ENCODE measurements at regions not wholly inside any gene's neighbourhood (a gene's known extent, or its start where the extent isn't known, plus 50 kb on each side); places are given as distances from the start of the nearest gene placed in this dataset.

DNA sequence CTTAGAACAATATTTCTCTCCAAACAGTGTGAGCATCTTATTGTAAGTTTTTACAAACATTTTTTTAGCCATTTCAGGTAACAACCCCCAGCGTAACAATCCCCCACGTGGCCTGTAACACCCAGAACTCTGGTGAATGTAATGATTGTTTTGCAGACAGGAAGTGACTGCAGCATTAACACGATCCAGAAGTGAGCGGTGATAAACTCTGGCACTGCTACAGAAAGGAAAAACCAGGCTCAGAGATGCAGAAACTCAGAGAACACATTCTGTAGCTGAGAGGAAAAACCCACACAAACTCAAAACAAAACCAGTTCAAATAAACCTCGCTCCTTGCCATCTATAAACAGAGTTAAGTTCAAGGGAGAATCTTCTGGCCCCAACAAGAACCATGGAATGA lies 285.7 kb downstream of the FGFR2 start:
- Histone ChIP-seq H3K9me3 (ENCODE audit: control extremely low read depth in 1 of 3, control insufficient read depth in 2 of 3, insufficient read depth in 1 of 3, low read length in 2 of 3) (peaks cover 0 to 8% (median 0%) of the 10 kb centered on the region in 3 donors), H3K27ac (ENCODE audit: low read length in 2 of 2) (no peak overlapping the region), H4K20me1 (ENCODE audit: control insufficient read depth, insufficient read depth, low read length, poor library complexity, severe bottlenecking) (no peaks in the 10 kb centered on the region), H3K79me2 (ENCODE audit: control insufficient read depth, insufficient read depth, low read length) (no peaks in the 10 kb centered on the region), H3K4me2 (replicated peaks; ENCODE audit: low read depth, low read length, poor library complexity, severe bottlenecking) (no peak overlapping the region), H3K27me3 (replicated peaks in 1 of 4; ENCODE audit: control extremely low read depth in 1 of 4, control insufficient read depth in 3 of 4, insufficient read depth in 4 of 4, low read length in 3 of 4) (no peaks in the 10 kb centered on the region), H2AFZ (ENCODE audit: insufficient read depth, low read depth, low read length, poor library complexity, severe bottlenecking) (no peak overlapping the region), H3K9ac (ENCODE audit: low read length) (no peak overlapping the region), H3K4me3 (ENCODE audit: control extremely low read depth in 1 of 5, extremely low read depth in 1 of 5, insufficient read depth in 1 of 5, low read depth in 2 of 5, low read length in 4 of 5) (no peak overlapping the region), H3K4me1 (ENCODE audit: control insufficient read depth in 2 of 2, insufficient read depth in 2 of 2, low read length in 2 of 2) (no peaks in the 10 kb centered on the region), H3K36me3 (replicated peaks in 1 of 2; ENCODE audit: control extremely low read depth in 1 of 2, control insufficient read depth in 1 of 2, extremely low read depth in 1 of 2, insufficient read depth in 2 of 2, low read length in 1 of 2) (no peaks in the 10 kb centered on the region)
- no CpG with 5 or more reads among the region's 5 CpGs for WGBS (ENCODE audit: insufficient coverage)
- ATAC-seq (ENCODE audit: low read depth) (no peak), DNase-seq (no peak)
- intact Hi-C loops (cut with micrococcal nuclease), result no loop called here
- ChIA-PET POLR2A (no interaction called here), CTCF (no interaction called here)
- no peak overlapping the region for H3K27ac Mint-ChIP-seq
- no peaks in the 10 kb centered on the region for H3K4me1 Mint-ChIP-seq
- TF ChIP-seq EZH2 (IDR thresholded peaks at IDR 0.05; ENCODE audit: borderline replicate concordance, insufficient read depth, low read depth, low read length, poor library complexity, severe bottlenecking), result no peak
- TF ChIP-seq, protein P1, sequence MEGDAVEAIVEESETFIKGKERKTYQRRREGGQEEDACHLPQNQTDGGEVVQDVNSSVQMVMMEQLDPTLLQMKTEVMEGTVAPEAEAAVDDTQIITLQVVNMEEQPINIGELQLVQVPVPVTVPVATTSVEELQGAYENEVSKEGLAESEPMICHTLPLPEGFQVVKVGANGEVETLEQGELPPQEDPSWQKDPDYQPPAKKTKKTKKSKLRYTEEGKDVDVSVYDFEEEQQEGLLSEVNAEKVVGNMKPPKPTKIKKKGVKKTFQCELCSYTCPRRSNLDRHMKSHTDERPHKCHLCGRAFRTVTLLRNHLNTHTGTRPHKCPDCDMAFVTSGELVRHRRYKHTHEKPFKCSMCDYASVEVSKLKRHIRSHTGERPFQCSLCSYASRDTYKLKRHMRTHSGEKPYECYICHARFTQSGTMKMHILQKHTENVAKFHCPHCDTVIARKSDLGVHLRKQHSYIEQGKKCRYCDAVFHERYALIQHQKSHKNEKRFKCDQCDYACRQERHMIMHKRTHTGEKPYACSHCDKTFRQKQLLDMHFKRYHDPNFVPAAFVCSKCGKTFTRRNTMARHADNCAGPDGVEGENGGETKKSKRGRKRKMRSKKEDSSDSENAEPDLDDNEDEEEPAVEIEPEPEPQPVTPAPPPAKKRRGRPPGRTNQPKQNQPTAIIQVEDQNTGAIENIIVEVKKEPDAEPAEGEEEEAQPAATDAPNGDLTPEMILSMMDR (IDR thresholded peaks at IDR 0.05), result no peak
- H3K4me3 Mint-ChIP-seq, result no peak overlapping the region
- H3K9me3 Mint-ChIP-seq (ENCODE audit: insufficient read depth), result peaks cover 6% of the 10 kb centered on the region
- H3K27me3 Mint-ChIP-seq, result peaks cover 2% of the 10 kb centered on the region

DNA sequence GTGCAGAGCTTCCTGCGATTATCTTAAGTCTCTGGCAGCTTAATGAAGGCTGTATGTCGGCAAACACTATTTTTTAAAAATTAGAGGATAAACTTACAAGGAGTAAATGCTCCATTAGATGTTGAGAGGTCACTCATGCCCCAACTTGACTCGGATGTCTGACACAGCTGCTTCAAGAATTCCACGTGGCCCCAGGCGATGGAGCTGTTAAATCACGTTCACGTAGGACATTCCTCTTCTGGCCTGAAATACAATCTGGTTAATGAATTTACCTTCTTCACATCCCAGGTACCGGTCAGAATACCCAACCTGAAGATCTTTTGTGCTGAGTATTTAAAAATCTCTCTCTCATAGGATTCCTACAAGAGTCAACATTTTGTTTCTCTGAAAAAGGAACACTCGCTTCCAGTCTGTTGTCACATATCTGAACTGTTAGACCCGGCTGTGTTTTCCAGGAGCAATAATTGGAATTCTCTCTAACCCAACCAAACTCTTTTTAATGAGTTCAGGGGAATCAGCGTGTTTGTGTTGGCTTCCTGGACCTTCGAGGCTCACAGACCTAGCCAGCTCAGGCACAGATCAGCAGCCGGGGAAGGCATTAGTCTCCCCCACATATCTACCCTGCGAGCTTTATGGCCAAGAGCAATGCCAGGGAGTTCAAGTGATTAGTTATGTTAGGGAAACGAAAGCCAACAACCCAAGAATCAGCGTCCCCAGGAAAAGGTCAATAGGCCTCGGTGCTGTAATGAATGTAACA lies 284.9 kb downstream of the FGFR2 start:
- Histone ChIP-seq H3K4me1 (ENCODE audit: control insufficient read depth in 2 of 2, insufficient read depth in 2 of 2, low read length in 2 of 2) (no peaks in the 10 kb centered on the region), H3K27ac (ENCODE audit: low read length in 2 of 2) (no peak overlapping the region), H3K9me3 (ENCODE audit: control extremely low read depth in 1 of 3, control insufficient read depth in 2 of 3, insufficient read depth in 1 of 3, low read length in 2 of 3) (peaks cover 0 to 8% (median 0%) of the 10 kb centered on the region in 3 donors), H3K36me3 (replicated peaks in 1 of 2; ENCODE audit: control extremely low read depth in 1 of 2, control insufficient read depth in 1 of 2, extremely low read depth in 1 of 2, insufficient read depth in 2 of 2, low read length in 1 of 2) (no peaks in the 10 kb centered on the region), H4K20me1 (ENCODE audit: control insufficient read depth, insufficient read depth, low read length, poor library complexity, severe bottlenecking) (no peaks in the 10 kb centered on the region), H3K4me2 (replicated peaks; ENCODE audit: low read depth, low read length, poor library complexity, severe bottlenecking) (no peak overlapping the region), H3K79me2 (ENCODE audit: control insufficient read depth, insufficient read depth, low read length) (no peaks in the 10 kb centered on the region), H3K27me3 (replicated peaks in 1 of 4; ENCODE audit: control extremely low read depth in 1 of 4, control insufficient read depth in 3 of 4, insufficient read depth in 4 of 4, low read length in 3 of 4) (no peaks in the 10 kb centered on the region), H2AFZ (ENCODE audit: insufficient read depth, low read depth, low read length, poor library complexity, severe bottlenecking) (no peak overlapping the region), H3K4me3 (ENCODE audit: control extremely low read depth in 1 of 5, extremely low read depth in 1 of 5, insufficient read depth in 1 of 5, low read depth in 2 of 5, low read length in 4 of 5) (no peak overlapping the region), H3K9ac (ENCODE audit: low read length) (no peak overlapping the region)
- Mint-ChIP-seq H3K27me3 (peaks cover 2% of the 10 kb centered on the region), H3K4me3 (no peak overlapping the region), H3K4me1 (no peaks in the 10 kb centered on the region), H3K9me3 (ENCODE audit: insufficient read depth) (peaks cover 6% of the 10 kb centered on the region), H3K27ac (no peak overlapping the region)
- no peak for TF ChIP-seq EZH2 (IDR thresholded peaks at IDR 0.05; ENCODE audit: borderline replicate concordance, insufficient read depth, low read depth, low read length, poor library complexity, severe bottlenecking)
- TF ChIP-seq, protein P1 (IDR thresholded peaks at IDR 0.05), result no peak
- WGBS (ENCODE audit: insufficient coverage), result 79% methylated on average over 4 of the region's 17 CpGs
- intact Hi-C loops (cut with micrococcal nuclease), result no loop called here
- ChIA-PET CTCF (no interaction called here), POLR2A (no interaction called here)
- no peak for DNase-seq
- no peak for ATAC-seq (ENCODE audit: low read depth)

Measured in B cell (primary cell).